ENCODE measurements at regions not wholly inside any gene's neighbourhood (a gene's known extent, or its start where the extent isn't known, plus 50 kb on each side); places are given as distances from the start of the nearest gene placed in this dataset.

DNA sequence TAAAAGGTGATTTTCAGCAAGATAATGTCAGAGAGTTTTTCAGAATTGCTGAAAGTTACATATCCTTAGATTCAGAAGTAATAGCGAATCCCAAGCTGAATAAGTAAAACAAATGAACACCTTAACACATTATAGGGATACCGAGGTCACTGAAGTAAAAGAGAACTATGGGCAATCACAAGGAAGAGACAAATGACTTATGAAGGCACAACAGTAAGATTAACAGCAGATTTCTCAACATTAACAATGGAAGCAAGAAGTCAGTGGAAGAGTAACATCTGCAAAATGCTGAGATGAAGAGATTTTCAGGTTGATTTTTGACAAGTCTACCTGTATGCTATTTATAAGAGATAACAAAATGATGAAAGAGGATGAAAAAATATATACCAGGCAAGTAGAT, 86.1 kb upstream of the EZR start:
- in situ Hi-C loops (cut with MboI; ENCODE audit: low sequenced_read_pairs, unreplicated experiment) = no loop called here

DNA sequence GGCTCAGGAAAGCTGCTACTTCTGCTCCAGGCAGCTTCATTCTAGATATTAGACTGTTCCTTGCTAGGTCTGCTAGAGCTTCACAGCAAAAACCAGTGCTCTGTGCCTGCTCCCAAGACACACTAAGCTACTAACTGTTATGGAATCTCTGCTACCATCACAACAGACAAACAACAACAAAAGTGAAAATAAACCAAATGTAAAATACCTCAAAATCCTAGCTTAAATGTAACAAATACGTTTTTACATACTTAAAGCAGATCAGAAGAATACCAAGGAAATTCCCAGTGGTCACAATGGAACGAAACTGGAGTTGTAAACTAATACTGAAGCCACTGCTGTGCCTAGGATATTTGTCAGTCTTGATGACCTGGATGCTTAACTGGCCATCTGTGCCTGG, 84.6 kb upstream of the EZR start:
- no peak for DNase-seq (ENCODE audit: low spot score)
- TF ChIP-seq, protein P1, sequence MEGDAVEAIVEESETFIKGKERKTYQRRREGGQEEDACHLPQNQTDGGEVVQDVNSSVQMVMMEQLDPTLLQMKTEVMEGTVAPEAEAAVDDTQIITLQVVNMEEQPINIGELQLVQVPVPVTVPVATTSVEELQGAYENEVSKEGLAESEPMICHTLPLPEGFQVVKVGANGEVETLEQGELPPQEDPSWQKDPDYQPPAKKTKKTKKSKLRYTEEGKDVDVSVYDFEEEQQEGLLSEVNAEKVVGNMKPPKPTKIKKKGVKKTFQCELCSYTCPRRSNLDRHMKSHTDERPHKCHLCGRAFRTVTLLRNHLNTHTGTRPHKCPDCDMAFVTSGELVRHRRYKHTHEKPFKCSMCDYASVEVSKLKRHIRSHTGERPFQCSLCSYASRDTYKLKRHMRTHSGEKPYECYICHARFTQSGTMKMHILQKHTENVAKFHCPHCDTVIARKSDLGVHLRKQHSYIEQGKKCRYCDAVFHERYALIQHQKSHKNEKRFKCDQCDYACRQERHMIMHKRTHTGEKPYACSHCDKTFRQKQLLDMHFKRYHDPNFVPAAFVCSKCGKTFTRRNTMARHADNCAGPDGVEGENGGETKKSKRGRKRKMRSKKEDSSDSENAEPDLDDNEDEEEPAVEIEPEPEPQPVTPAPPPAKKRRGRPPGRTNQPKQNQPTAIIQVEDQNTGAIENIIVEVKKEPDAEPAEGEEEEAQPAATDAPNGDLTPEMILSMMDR (IDR thresholded peaks at IDR 0.05; ENCODE audit: borderline replicate concordance, control extremely low read depth, extremely low read depth, insufficient read depth, missing control alignments) = no peak
- in situ Hi-C loops (cut with MboI; ENCODE audit: low sequenced_read_pairs, unreplicated experiment) = no loop called here

More for the DNA sequence above, 86.1 kb upstream of the EZR start:
- TF ChIP-seq, protein P1 (IDR thresholded peaks at IDR 0.05; ENCODE audit: borderline replicate concordance, control extremely low read depth, extremely low read depth, insufficient read depth, missing control alignments) = no peak
- DNase-seq (ENCODE audit: low spot score) = no peak

DNA sequence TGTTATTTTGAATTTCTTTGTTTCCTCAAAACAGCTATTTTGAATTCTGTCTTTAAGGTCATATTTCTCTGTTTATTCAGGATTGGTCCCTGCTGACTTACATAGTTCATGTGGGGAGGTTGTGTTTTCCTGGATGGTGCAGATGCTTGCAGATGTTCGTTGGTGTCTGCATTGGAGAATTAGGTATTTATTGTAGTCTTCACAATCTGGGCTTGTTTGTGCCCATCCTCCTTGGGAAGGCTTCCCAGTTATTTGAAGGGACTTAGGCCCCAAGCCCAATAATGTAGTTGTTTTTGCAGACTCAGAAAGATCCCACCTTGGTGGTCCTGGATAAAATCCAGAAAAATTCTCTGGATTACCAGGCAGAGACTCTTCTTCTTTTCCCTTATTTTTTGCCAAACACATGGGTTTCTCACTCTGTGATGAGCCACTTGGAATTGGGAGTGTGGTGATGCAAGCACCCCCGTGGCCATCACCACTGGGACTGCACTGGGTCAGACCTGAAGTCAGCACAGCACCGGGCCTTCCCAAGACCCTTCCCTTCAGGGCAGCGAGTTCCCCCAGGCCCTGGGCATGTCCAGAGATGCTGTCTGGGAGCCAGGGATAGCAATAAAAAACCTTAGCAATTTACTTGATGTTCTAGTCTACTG, 81.6 kb upstream of the EZR start:
- DNase-seq (ENCODE audit: low spot score) = no peak
- TF ChIP-seq, protein P1 (IDR thresholded peaks at IDR 0.05; ENCODE audit: borderline replicate concordance, control extremely low read depth, extremely low read depth, insufficient read depth, missing control alignments) = no peak
- in situ Hi-C loops (cut with MboI; ENCODE audit: low sequenced_read_pairs, unreplicated experiment) = no loop called here

DNA sequence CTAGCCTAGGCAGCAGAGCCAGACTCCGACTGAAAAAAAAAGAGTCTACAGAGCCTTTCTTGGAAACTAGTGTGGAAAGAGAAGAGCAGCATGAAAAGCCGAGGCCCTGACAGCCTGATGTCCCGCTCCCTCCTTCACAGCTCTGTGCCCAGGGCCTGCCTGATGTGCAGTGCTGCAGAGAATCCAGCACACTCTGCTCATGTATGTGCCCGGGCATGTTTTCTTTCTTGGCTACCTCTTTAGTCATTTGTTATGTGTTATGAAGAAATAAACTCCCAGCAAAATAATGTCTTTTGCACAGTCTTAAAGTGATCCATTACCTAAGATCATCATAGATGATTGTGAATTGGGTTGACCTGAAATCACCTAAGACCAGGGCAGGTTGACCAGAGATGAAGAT, 78.1 kb upstream of the EZR start:
- no peak for DNase-seq (ENCODE audit: low spot score)
- TF ChIP-seq, protein P1 (IDR thresholded peaks at IDR 0.05; ENCODE audit: borderline replicate concordance, control extremely low read depth, extremely low read depth, insufficient read depth, missing control alignments) = no peak
- in situ Hi-C loops (cut with MboI; ENCODE audit: low sequenced_read_pairs, unreplicated experiment) = no loop called here

DNA sequence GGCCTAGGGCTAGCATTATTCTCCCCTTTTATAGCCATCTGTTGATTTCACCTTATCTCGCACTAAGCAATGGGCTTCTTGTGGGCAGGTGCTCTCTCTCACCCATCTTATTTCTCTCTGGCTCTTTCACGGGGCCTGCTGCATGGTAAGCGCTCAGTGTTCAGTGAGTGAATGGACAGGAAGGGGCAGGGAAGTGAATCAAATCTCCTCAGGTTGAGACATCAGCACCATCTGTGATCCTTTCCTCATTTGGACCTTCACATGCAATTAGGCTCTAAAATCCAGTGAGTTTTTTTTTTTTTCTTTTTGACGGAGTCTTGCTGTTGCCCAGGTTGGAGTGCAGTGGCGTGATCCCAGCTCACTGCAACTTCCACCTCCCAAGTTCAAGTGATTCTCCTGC, 76.5 kb upstream of the EZR start:
- DNase-seq (ENCODE audit: low spot score) = no peak
- TF ChIP-seq, protein P1 (IDR thresholded peaks at IDR 0.05; ENCODE audit: borderline replicate concordance, control extremely low read depth, extremely low read depth, insufficient read depth, missing control alignments) = no peak
- in situ Hi-C loops (cut with MboI; ENCODE audit: low sequenced_read_pairs, unreplicated experiment) = no loop called here

DNA sequence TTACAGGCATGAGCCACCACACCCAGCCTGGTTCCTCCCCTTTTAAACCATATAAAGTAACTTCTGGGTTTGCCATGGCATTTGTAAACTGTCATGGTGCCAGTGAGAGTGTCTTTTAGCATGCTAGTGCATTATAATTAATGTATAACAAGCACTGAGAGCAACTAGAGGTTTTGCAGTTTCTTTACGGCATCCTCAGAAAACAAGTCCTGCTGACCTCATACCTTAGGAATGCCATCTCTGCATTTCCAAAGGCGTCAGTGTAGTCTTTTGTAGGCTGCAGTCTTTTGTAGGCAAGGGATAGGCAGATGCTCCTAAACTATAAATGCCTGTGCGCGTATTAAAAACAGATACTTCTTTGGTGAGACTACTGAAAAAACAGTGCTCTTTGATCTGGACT, 75.0 kb upstream of the EZR start:
- in situ Hi-C loops (cut with MboI; ENCODE audit: low sequenced_read_pairs, unreplicated experiment) = no loop called here
- TF ChIP-seq, protein P1 (IDR thresholded peaks at IDR 0.05; ENCODE audit: borderline replicate concordance, control extremely low read depth, extremely low read depth, insufficient read depth, missing control alignments) = no peak
- DNase-seq (ENCODE audit: low spot score) = no peak
